GM18520 (cell line): ENCODE measurements at regions not wholly inside any gene's neighbourhood (a gene's known extent, or its start where the extent isn't known, plus 50 kb on each side); places are given as distances from the start of the nearest gene placed in this dataset.
"Not testable (repeated sequence)": the region's sequence is repeated elsewhere in the genome, so short reads cannot be mapped to it uniquely, and the experiment has no call there.

Experiments used
- ATAC-seq: cut with Tn5 transposase; IDR thresholded peaks from one replicate; pipeline ENCODE4 v1.9.1; 2021; ENCODE audit not compliant: unreplicated experiment

DNA sequence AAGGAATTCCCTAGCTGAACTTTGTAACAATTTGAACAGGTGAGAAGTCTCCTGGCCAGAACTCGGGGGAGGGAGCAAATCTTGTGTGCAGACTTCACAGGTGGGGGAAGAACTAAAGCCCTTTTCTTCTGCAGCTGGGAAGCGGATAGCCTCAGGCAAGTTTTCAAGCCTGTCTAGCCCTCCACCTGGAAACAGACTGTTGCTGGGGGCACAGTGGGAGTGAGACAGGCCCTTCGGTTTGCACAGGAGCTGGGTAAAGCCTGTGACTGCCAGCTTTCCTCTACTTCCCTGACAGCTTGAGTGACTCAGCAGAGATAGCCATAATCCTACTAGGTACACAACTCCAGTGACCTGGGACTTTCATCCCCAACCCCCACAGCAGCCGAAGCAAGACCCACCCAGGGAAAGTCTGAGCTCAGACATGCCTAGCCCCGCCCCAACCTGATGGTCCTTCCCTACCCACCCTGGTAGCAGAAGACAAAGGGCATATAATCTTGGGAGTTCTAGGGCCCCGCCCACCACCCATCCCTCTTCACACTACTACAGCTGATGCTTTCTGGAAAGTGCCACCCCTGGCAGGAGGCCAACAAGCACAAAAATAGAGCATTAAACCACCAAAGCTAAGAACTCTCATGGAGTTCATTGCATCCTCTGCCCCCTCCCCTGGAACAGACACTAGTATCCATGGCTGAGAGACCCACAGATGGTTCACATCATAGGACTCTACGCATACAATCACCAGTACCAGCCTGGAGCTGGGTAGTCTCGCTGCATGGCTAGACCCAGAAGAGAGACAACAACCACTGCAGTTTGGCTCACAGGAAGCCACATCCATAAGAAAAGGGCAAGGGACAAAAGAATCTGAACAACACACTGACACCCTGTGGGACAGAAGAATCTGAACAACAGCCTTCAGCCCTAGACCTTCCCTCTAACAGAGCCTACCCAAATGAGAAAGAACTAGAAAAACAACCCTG lies 479.0 kb downstream of the RAP2B start:
- ATAC-seq: no peak

DNA sequence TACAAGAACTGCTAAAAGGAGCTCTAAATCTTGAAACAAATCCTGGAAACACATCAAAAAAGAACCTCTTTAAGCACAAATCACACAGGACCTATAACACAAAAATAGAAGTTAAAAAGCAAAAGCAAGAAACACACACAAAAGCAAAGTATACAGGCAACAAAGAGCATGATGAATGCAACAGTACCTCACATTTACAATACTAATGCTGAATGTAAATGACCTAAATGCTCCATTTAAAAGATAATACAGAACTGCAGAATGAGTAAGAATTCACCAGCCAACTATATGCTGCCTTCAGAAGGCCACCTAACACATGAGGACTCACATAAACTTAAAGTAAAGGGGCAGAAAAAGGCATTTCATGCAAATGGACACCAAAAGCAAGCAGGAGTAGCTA lies 478.6 kb upstream of the ARHGEF26 start:
- not testable (repeated sequence) for ATAC-seq

DNA sequence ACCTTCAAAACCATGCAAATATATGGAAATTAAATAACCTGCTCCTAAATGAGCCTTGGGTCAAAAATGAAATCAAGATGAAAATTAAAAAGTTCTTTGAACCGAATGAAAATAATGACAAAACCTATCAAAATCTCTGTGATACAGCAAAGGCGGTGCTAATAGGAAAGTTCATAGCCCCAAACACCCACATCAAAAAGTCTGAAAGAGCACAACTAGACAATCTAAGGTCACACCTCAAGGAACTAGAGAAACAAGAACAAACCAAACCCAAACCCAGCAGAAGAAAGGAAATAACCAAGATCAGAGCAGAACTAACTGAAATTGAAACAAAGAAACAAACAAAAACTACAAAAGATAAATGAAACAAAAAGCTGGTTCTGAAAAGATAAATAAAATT lies 477.7 kb upstream of the ARHGEF26 start:
- not testable (repeated sequence) for ATAC-seq

DNA sequence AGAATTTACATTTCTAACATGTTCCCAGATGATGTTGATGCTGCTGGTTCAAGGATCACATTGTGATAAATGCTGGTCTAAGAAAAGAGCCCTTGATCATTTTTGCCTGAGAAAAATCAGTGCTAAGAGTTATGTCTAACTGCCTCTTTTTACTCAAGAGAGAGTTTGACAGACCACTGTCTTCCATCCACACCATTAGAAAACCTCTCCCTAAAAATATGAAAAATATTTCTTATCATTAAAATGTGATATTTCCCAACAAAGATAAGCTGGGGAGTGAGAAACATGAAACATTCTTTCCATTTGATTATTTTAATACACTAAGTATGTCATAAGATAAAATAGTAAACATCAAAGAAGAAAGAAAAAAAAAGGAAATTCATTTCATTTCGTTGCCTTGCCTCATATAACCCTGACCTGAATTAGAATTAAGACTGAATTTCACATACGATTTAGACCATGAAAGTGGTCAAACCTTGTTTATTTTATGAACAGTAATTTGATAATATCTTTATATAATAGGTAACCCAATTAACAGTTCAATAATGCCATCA lies 471.8 kb upstream of the ARHGEF26 start:
- no peak for ATAC-seq

GRCh38 chr3:153652076-153652475 lies 469.1 kb upstream of the ARHGEF26 start:
- ATAC-seq: no peak

GRCh38 chr3:153657046-153657445 lies 464.1 kb upstream of the ARHGEF26 start:
- no peak for ATAC-seq

GRCh38 chr3:153657461-153657860 lies 463.7 kb upstream of the ARHGEF26 start:
- no peak for ATAC-seq

DNA sequence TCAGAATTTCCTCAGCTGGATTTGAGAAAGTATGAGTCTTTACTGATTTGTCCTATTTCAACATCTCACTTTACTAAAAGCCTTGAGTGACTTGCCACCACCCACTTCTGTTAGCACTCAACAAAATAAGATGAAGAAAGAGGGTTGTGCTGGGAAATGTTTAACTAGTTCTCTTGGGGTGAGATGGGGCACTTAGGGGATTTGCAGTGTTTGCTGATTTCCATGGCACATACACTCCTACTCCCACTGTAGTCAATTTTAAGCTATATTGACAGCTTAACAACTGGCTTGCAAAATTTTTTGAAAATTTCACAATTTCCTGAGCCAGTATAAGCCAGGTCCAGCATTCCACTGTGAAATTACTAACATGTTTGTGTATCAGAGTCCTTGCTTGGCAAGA lies 463.1 kb upstream of the ARHGEF26 start:
- ATAC-seq: no peak

DNA sequence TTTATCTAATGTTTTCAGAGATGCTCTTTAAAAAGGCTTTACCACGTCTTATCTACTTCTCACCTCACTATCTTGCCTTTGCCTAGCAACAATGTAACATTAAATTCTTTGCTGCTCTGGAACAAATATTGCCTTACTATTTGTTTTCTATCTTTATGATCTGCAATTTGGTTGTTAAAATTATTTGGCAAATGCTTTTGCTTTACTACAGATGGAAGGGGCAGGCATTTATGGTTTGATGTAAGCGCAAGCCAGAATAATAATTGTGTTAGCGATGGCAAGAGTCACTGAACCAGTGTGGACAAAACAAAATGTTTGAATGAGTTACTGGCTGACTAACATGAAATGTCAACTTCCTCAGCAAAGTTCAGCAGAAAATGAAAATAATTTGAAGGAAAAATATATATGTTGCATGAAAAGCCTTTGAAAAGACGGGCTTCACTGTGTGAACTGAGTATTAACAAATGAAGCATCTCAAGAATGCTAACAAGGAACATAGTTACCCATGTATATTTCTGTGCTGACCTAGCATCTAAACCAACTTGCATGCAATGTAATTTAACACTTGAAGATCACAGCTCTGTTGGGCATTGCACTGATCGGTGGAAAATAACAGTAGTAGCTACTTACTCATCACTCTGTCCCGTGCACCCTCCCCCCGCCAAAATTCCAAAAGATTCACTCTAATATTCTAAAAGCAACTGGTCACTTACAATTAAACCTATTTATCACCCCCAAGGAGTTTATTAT lies 454.0 kb upstream of the ARHGEF26 start:
- ATAC-seq: no peak

- ATAC-seq: no peak
These were observed 451.7 kb upstream of the ARHGEF26 start for GRCh38 chr3:153669527-153669926.

GRCh38 chr3:153670577-153670976 lies 450.6 kb upstream of the ARHGEF26 start:
- ATAC-seq: no peak

DNA sequence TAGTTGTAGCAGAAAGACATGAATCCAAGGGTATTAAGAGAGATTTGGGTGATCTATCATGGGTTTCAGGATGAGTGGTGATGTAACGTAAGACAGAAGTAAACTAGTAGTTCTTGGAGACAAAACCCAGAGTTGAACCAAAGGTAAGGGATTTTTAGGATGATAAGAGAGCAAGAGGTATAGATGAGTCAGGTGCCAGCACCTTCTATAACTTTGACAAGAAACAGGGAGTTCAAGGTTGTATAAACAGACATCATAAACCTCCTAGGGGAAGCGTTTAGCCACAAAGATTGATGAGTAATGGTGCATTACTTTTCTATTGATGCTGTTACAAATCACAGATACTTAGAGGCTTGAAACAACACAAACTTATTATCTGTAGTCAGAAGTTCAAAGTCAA lies 447.3 kb upstream of the ARHGEF26 start:
- no peak for ATAC-seq

DNA sequence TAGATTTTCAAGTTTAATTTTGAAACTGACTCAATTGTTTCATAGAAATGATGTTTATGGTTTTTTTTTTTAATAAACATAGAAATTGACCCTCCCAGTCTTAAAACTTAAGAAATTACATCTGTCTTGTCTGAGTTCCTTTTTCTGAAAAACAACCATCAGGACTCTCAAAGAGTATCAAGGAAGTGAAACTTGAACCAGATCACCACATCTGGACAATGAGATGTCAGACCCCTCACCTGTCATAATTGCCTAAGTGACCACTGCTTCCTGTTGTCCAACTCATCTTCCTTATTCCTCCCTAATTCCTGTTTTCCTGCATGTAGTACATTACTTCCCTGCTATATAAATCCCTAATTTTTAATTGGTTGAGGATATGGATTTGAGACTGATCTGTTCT lies 441.5 kb upstream of the ARHGEF26 start:
- ATAC-seq: no peak

GRCh38 chr3:153680526-153680925 lies 440.7 kb upstream of the ARHGEF26 start:
- no peak for ATAC-seq

- no peak for ATAC-seq
These were observed 440.1 kb upstream of the ARHGEF26 start for GRCh38 chr3:153681057-153681456.

GRCh38 chr3:153688301-153689120 lies 432.7 kb upstream of the ARHGEF26 start:
- no peak for ATAC-seq

GRCh38 chr3:153693207-153693606 lies 428.0 kb upstream of the ARHGEF26 start:
- no peak for ATAC-seq

- no peak for ATAC-seq
These were observed 419.1 kb upstream of the ARHGEF26 start for GRCh38 chr3:153702106-153702505.

GRCh38 chr3:153704115-153704514 lies 417.1 kb upstream of the ARHGEF26 start:
- ATAC-seq: no peak

- ATAC-seq: no peak
These were observed 414.5 kb upstream of the ARHGEF26 start for GRCh38 chr3:153706706-153707105.

DNA sequence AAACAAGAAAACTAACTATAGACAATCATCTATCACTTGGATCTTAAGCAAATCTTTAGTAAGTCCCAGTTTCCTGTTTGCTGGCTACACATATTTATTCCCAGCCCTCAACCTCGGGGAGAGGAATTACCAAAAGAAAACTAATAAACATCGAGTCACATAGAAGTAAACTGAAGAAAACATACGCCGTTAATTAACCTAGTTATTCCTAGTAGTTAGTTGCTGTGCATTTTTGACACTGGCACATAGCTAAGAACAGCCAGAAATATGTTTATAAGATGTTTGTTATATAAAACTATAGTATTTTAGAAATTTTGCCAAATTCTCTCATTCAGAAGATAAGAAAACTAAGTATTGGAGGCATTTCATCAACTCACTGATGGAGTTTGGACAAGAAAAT lies 407.2 kb upstream of the ARHGEF26 start:
- no peak for ATAC-seq
